ENCODE measurements at regions not wholly inside any gene's neighbourhood (a gene's known extent, or its start where the extent isn't known, plus 50 kb on each side); places are given as distances from the start of the nearest gene placed in this dataset.

DNA sequence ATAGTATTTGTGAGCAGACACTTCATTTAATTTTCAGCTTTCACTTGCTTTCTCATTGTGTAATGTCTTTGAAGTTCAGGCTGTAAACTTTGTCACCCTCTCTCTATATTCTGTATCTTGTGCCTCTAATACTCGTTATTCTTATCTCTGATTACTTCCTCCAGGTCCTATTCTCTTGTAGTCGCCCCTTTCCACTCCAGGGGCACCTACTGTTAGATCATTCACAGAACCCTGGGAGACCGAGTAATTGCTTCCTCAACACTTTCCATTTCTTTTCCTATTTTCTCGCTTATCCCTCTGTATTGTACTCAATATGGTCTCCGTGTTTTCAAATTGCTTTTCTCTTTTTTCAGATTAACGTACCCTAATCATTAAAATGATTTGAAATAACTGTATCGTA lies 93.9 kb upstream of the TDRD3 start:
- H3K4me3 ChIP-seq (ENCODE audit: insufficient read depth, low read depth, low read length): no peak overlapping the region
- intact Hi-C loops (cut with micrococcal nuclease) (no loop called here), in situ Hi-C loops (cut with MboI; ENCODE audit: low sequenced_read_pairs) (no loop called here), dilution Hi-C loops (cut with HindIII; ENCODE audit: low sequenced_read_pairs, unreplicated experiment) (no loop called here)
- TF ChIP-seq POLR2A (IDR thresholded peaks at IDR 0.05; ENCODE audit: low read depth, low read length) (no peak), BHLHE40 (IDR thresholded peaks at IDR 0.05; ENCODE audit: low read depth, low read length) (no peak), MAFK (IDR thresholded peaks at IDR 0.05; ENCODE audit: low read depth, low read length) (no peak), CEBPB (IDR thresholded peaks at IDR 0.05; ENCODE audit: low read depth, low read length) (no peak), SMC3 (IDR thresholded peaks at IDR 0.05; ENCODE audit: low read depth, low read length) (no peak), FOS (IDR thresholded peaks at IDR 0.05; ENCODE audit: low read depth, low read length) (no peak)
- TF ChIP-seq, protein P1, sequence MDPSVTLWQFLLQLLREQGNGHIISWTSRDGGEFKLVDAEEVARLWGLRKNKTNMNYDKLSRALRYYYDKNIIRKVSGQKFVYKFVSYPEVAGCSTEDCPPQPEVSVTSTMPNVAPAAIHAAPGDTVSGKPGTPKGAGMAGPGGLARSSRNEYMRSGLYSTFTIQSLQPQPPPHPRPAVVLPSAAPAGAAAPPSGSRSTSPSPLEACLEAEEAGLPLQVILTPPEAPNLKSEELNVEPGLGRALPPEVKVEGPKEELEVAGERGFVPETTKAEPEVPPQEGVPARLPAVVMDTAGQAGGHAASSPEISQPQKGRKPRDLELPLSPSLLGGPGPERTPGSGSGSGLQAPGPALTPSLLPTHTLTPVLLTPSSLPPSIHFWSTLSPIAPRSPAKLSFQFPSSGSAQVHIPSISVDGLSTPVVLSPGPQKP (IDR thresholded peaks at IDR 0.05; ENCODE audit: borderline replicate concordance, low read depth, low read length): no peak
- H3K9me1 ChIP-seq (ENCODE audit: insufficient read depth, low read length): no peaks in the 10 kb centered on the region
- no peak overlapping the region for H2AK9ac ChIP-seq (replicated peaks; ENCODE audit: low read depth, low read length, poor library complexity)
- no peaks in the 10 kb centered on the region for H3K9me3 ChIP-seq (ENCODE audit: control insufficient read depth, insufficient read depth, low read length)
- no peak overlapping the region for H4K91ac ChIP-seq (ENCODE audit: insufficient read depth, low read depth, low read length)
- H2AK5ac ChIP-seq (ENCODE audit: low read depth, low read length): no peak overlapping the region
- H2BK5ac ChIP-seq (ENCODE audit: low read depth, low read length, poor library complexity, severe bottlenecking): no peak overlapping the region
- H3K9ac ChIP-seq (ENCODE audit: low read depth, low read length): no peak overlapping the region
- H4K5ac ChIP-seq (ENCODE audit: low read depth, low read length): no peak overlapping the region
- H2BK20ac ChIP-seq (ENCODE audit: low read depth, low read length): no peak overlapping the region
- H4K20me1 ChIP-seq (ENCODE audit: insufficient read depth, low read length): no peaks in the 10 kb centered on the region
- H3K27ac ChIP-seq (ENCODE audit: insufficient read depth, low read length): no peak overlapping the region
- no peak overlapping the region for H3K56ac ChIP-seq (ENCODE audit: extremely low read depth, insufficient read depth, low read length)
- H3K36me3 ChIP-seq (ENCODE audit: control insufficient read depth, insufficient read depth, low read length): no peaks in the 10 kb centered on the region
- H3K14ac ChIP-seq (replicated peaks; ENCODE audit: low read depth, low read length): no peak overlapping the region
- ATAC-seq (ENCODE audit: low read depth) (no peak), DNase-seq (no peak)
- no TSS peak for BruUV-seq (replicated peaks)
- no peak overlapping the region for H2BK120ac ChIP-seq (ENCODE audit: low read depth, low read length)
- no peak overlapping the region for H3K18ac ChIP-seq (ENCODE audit: low read depth, low read length)
- no peak overlapping the region for H2AFZ ChIP-seq (replicated peaks; ENCODE audit: low read length, poor library complexity)
- H2BK15ac ChIP-seq (ENCODE audit: low read depth, low read length): no peak overlapping the region
- WGBS, 2 experiments (ENCODE audit: extremely low coverage in 2 of 2, insufficient read length in 1 of 2): 24% methylated on average over 4 of the region's 7 CpGs; no CpG with 5 or more reads in 1 of the 2 experiments
- no peaks in the 10 kb centered on the region for H3K79me1 ChIP-seq (ENCODE audit: low read depth in 1 of 2, low read length in 2 of 2)
- no peak overlapping the region for H3K23ac ChIP-seq (ENCODE audit: low read depth, low read length)
- ChIA-PET POLR2A (ENCODE audit: unreplicated experiment) (no interaction called here), CTCF (no interaction called here)
- no peaks in the 10 kb centered on the region for H3K4me1 ChIP-seq (ENCODE audit: control insufficient read depth, insufficient read depth, low read length)
- H3K27me3 ChIP-seq (ENCODE audit: control insufficient read depth, insufficient read depth, low read length): no peaks in the 10 kb centered on the region; the same call in none of the 2 replicates
- no peak overlapping the region for H3K4ac ChIP-seq (ENCODE audit: low read depth, low read length)
- no peak overlapping the region for H4K8ac ChIP-seq (ENCODE audit: low read depth in 2 of 2, low read length in 2 of 2)
- no peak overlapping the region for H3K4me2 ChIP-seq (ENCODE audit: low read depth, low read length)

Data from IMR-90 (cell line).